ENCODE measurements at regions not wholly inside any gene's neighbourhood (a gene's known extent, or its start where the extent isn't known, plus 50 kb on each side); places are given as distances from the start of the nearest gene placed in this dataset.

DNA sequence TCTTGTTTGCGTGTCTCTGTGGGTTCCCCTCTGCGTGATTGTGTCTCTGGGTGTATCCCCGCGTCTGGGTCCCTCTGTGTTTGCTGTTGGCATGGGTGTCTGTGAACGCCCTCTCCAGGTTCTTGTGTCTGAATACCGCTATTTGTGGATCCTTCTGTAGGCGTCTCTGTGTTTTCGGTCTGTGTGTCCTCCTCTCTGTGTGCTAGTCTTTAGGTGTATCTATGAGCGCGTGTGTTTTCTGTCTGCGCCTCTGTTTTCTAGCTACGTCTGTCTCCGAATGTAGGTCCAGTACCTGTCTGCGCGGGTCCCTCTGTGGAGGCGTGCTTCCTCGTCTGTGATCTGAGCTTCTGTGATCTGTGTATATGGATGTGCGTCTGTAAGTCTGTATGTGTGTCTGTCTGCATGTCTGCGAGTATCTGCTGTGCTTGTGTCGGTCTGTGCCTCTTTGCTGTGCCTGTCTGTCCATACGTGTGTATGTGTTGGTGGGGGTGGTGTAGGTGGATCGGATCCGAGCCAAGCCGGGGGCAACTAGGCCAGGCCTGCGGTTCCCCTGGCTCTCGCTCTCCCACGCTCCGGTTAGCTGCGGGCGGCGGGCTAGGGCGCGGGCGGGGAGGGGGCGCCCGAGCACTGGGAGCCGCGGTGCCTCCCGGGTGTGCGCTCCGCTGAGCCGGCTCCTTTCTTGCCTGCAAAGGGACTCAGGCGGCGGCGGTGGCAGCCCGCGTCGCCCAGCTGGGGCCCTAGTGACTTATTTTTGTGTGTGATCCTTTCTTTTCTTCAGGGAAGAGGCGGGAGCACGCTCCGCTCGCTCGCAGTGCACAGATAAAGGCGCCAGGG, 105.3 kb upstream of the E2F8 start:
- peak overlapping the region; percentile 2 to 62 (median 37) for H3K4me3 ChIP-seq
- intact Hi-C loops (cut with DNase I) = no loop called here
- TF ChIP-seq CTCF (IDR thresholded peaks at IDR 0.05) = no peak
- no peak for TF ChIP-seq POLR2A (IDR thresholded peaks at IDR 0.05)
- no peak overlapping the region for H3K27ac ChIP-seq
- 6% methylated on average over 22 to 28 of the region's 54 CpGs for WGBS, 2 donors
- peaks cover 12 to 22% (median 14%) of the 10 kb centered on the region in 3 donors for H3K4me1 ChIP-seq
- H3K27me3 ChIP-seq = peaks cover 19 to 95% (median 23%) of the 10 kb centered on the region in 4 donors
- H3K36me3 ChIP-seq = no peaks in the 10 kb centered on the region
- H3K9me3 ChIP-seq = no peaks in the 10 kb centered on the region
- DNase-seq = no peak

DNA sequence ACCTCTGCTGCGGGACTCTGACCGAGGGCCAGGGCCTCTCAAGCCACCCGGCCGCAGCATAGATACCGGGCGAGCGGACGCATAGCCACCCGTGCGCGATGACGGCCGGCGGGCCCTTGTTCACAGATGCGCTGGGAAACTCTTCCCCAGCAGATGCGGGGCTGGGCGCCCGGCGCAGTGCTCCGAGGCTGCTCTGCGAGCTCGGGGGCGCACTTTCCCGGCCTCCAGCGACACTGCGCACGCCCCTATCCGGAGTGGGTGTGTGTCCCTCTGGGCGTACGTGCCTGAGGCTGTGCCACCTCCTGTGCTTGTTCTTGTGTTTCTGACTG, 104.7 kb upstream of the E2F8 start:
- intact Hi-C loops (cut with DNase I) = no loop called here
- Histone ChIP-seq H3K9me3 (no peaks in the 10 kb centered on the region), H3K4me3 (peak overlapping the region; percentile 2 to 62 (median 37)), H3K27ac (peak overlapping the region in 1 of 4 donors; percentile 6), H3K4me1 (peaks cover 12 to 22% (median 14%) of the 10 kb centered on the region in 3 donors), H3K36me3 (no peaks in the 10 kb centered on the region), H3K27me3 (peaks cover 19 to 95% (median 23%) of the 10 kb centered on the region in 4 donors)
- DNase-seq = no peak
- TF ChIP-seq CTCF (IDR thresholded peaks at IDR 0.05) = no peak
- WGBS, 2 donors = 0% methylated on average over 4 of the region's 30 CpGs; no CpG with 5 or more reads in 1 of the 2 donors

- Histone ChIP-seq H3K9me3 (no peaks in the 10 kb centered on the region), H3K4me3 (peak overlapping the region; percentile 2 to 62 (median 37)), H3K36me3 (no peaks in the 10 kb centered on the region), H3K27me3 (peaks cover 19 to 95% (median 23%) of the 10 kb centered on the region in 4 donors), H3K4me1 (peaks cover 12 to 22% (median 14%) of the 10 kb centered on the region in 3 donors), H3K27ac (no peak overlapping the region)
- intact Hi-C loops (cut with DNase I) = no loop called here
- WGBS, 2 donors = 12 to 20% methylated on average over 8 to 14 of the region's 44 CpGs
- DNase-seq = no peak
- TF ChIP-seq POLR2A (IDR thresholded peaks at IDR 0.05) (no peak), CTCF (IDR thresholded peaks at IDR 0.05) (no peak)
Observed at GRCh38 chr11:19344661-19345518, 104.1 kb upstream of the E2F8 start.

DNA sequence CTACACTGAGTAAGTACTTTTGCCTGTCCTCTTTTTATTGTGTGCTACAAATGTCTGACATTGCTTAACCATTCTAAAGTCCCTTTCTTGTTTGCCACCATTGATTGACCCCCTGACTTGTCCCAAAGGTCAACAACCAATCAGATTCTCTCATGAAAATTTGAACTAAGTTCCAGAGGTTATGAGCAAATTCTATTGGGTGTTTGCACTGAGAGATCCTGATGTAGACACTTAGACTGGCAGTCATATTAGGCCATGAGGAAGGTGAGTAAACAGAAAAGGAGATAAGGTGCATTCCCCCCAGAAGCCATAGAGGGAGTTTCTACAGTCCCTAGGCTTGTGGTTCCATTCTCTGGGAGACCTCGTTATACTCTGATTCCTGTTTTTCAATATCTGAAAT, 101.3 kb upstream of the E2F8 start:
- no peaks in the 10 kb centered on the region for H3K36me3 ChIP-seq
- DNase-seq = no peak
- H3K27me3 ChIP-seq = peaks cover 17 to 84% (median 19%) of the 10 kb centered on the region in 4 donors
- WGBS, 2 donors = 43 to 57% methylated on average over 1 of the region's 1 CpG
- no peak overlapping the region for H3K4me3 ChIP-seq
- no peaks in the 10 kb centered on the region for H3K9me3 ChIP-seq
- no peak overlapping the region for H3K27ac ChIP-seq
- TF ChIP-seq POLR2A (IDR thresholded peaks at IDR 0.05) (no peak), CTCF (IDR thresholded peaks at IDR 0.05) (no peak)
- intact Hi-C loops (cut with DNase I) = no loop called here
- peaks cover 12 to 22% (median 14%) of the 10 kb centered on the region in 3 donors for H3K4me1 ChIP-seq

GRCh38 chr11:19338375-19338774, 97.6 kb upstream of the E2F8 start:
- peaks cover 0 to 72% (median 0%) of the 10 kb centered on the region in 4 donors for H3K27me3 ChIP-seq
- H3K36me3 ChIP-seq = no peaks in the 10 kb centered on the region
- no peaks in the 10 kb centered on the region for H3K9me3 ChIP-seq
- WGBS, 2 donors = 62 to 80% methylated on average over 2 to 3 of the region's 3 CpGs
- H3K4me3 ChIP-seq = no peak overlapping the region
- no peak for TF ChIP-seq CTCF (IDR thresholded peaks at IDR 0.05)
- TF ChIP-seq POLR2A (IDR thresholded peaks at IDR 0.05) = no peak
- no peaks in the 10 kb centered on the region for H3K4me1 ChIP-seq
- DNase-seq = no peak
- no peak overlapping the region for H3K27ac ChIP-seq
- intact Hi-C loops (cut with DNase I) = no loop called here

All from esophagus squamous epithelium (tissue), 5 donors.